A549 (cell line): ENCODE measurements at regions not wholly inside any gene's neighbourhood (a gene's known extent, or its start where the extent isn't known, plus 50 kb on each side); places are given as distances from the start of the nearest gene placed in this dataset.

Experiments used
- ATAC-seq, 2 experiments: fragments of 200-7000 bp in 1 of 2; fragments of >200 bp in 1 of 2; cut with Nextera tagmentation in 1 of 2; cut with Tn5 transposase in 1 of 2; 3 replicates each; pipeline versions ENCODE4 v1.8.0 to v1.9.1; 2018 to 2020; ENCODE audit warnings: mild to moderate bottlenecking in 1 of 2, moderate library complexity in 1 of 2
- CTCF ChIA-PET: fragments of 300-600 bp; sonication (Branson Sonifier 250); formaldehyde crosslinking; extraction: SDS; loops from one replicate; lab custom pipeline; 2021; ENCODE audit warnings: antibody characterized with exemption, inconsistent platforms; lab: Yijun Ruan, JAX
- POLR2A ChIA-PET: fragments of 350-600 bp; formaldehyde crosslinking; extraction: SDS; loops from one replicate; lab custom pipeline; 2021; ENCODE audit warnings: antibody characterized with exemption, inconsistent platforms; lab: Yijun Ruan, JAX
- DNase-seq, 2 experiments: peaks; one replicate each; pipeline versions ENCODE4 v3.0.0 to v3.0.0-alpha.2; 2011 to 2016; ENCODE audit warnings: low read depth in 1 of 2, low spot score in 1 of 2
- FAIRE-seq: peaks from 2 replicates; lab custom pipeline; 2011; peaks lifted over from hg19 to GRCh38; lab: Jason Lieb, UNC
- H3K27ac ChIP-seq, 2 experiments: fragments of >200 bp; sonication (Bioruptor Twin); formaldehyde crosslinking; 3 replicates each; pipeline ENCODE4 v1.5.1; 2016 to 2017
- H3K4me1 ChIP-seq: fragments of >200 bp; sonication (Bioruptor Twin); formaldehyde crosslinking; 3 replicates; pipeline ENCODE4 v1.6.1; 2016
- H3K4me2 ChIP-seq: fragments of >200 bp; sonication (Bioruptor Twin); formaldehyde crosslinking; 3 replicates; pipeline ENCODE4 v1.6.1; 2016
- H3K4me3 ChIP-seq: fragments of >200 bp; sonication (Bioruptor Twin); formaldehyde crosslinking; 3 replicates; pipeline ENCODE4 v1.5.1; 2016
- H3K9me3 ChIP-seq: fragments of >200 bp; sonication (Bioruptor Twin); formaldehyde crosslinking; 3 replicates; pipeline ENCODE4 v1.6.1; 2016
- CBX2 ChIP-seq: fragments of 200-600 bp; sonication (generic); IDR thresholded peaks from 2 replicates; pipeline ENCODE4 v1.6.1; 2016; ENCODE audit warnings: low read depth, mild to moderate bottlenecking, borderline replicate concordance
- CBX8 ChIP-seq: fragments of 200-600 bp; sonication (generic); IDR thresholded peaks from 2 replicates; pipeline ENCODE4 v1.6.1; 2016
- CHD2 ChIP-seq: fragments of 150-350 bp; IDR thresholded peaks from 2 replicates; pipeline ENCODE4 v1.6.1; 2014; ENCODE audit warnings: low read length; ENCODE audit not compliant: partially characterized antibody
- CHD4 ChIP-seq: fragments of 200-600 bp; sonication (generic); IDR thresholded peaks from 2 replicates; pipeline ENCODE4 v1.6.1; 2016; ENCODE audit warnings: antibody characterized with exemption, mild to moderate bottlenecking, borderline replicate concordance
- FOXS1 ChIP-seq: fragments of 250-450 bp; sonication (Bioruptor Pico); IDR thresholded peaks from 2 replicates; pipeline ENCODE4 v1.5.0; 2020; ENCODE audit warnings: mild to moderate bottlenecking, moderate library complexity
- GATA3 ChIP-seq: IDR thresholded peaks from 2 replicates; pipeline ENCODE4 v1.6.1; 2012; ENCODE audit warnings: borderline replicate concordance
- HDAC2 ChIP-seq: fragments of 200-600 bp; sonication (generic); IDR thresholded peaks from 2 replicates; pipeline ENCODE4 v1.6.1; 2016
- HEYL ChIP-seq: fragments of 250-450 bp; sonication (Bioruptor Pico); IDR thresholded peaks from 2 replicates; pipeline ENCODE4 v1.8.0; 2021; ENCODE audit warnings: mild to moderate bottlenecking, moderate library complexity
- JUN ChIP-seq, 2 experiments: fragments of >200 bp; sonication (Bioruptor Twin); formaldehyde crosslinking; IDR thresholded peaks; 2 replicates in 1 of 2; 3 replicates in 1 of 2; pipeline ENCODE4 v1.6.1; 2016 to 2017
- KDM1A ChIP-seq: fragments of 200-600 bp; sonication (generic); IDR thresholded peaks from 2 replicates; pipeline ENCODE4 v1.6.1; 2016; ENCODE audit warnings: low read depth, mild to moderate bottlenecking
- KDM5A ChIP-seq: fragments of 200-600 bp; sonication (generic); IDR thresholded peaks from 2 replicates; pipeline ENCODE4 v1.6.1; 2016; ENCODE audit warnings: antibody characterized with exemption, mild to moderate bottlenecking
- MAFK ChIP-seq: fragments of 450-650 bp; IDR thresholded peaks from 2 replicates; pipeline ENCODE4 v1.6.1; 2014; ENCODE audit not compliant: partially characterized antibody
- PHF8 ChIP-seq: fragments of 200-600 bp; sonication (generic); IDR thresholded peaks from 2 replicates; pipeline ENCODE4 v1.6.1; 2016; ENCODE audit warnings: low read depth, mild to moderate bottlenecking, antibody characterized with exemption, moderate library complexity, borderline replicate concordance
- POLR2A ChIP-seq: IDR thresholded peaks from 2 replicates; pipeline ENCODE4 v1.6.1; 2012; ENCODE audit warnings: mild to moderate bottlenecking, low read length
- POLR2AphosphoS2 ChIP-seq: conservative IDR thresholded peaks from 2 replicates; pipeline ENCODE4 v1.6.1; 2012; ENCODE audit warnings: low read length, improper control_type of control experiment, inconsistent platforms
- RAD21 ChIP-seq, 2 experiments: fragments of >200 bp in 1 of 2; sonication (Bioruptor Twin) in 1 of 2; formaldehyde crosslinking in 1 of 2; IDR thresholded peaks in 1 of 2; conservative IDR thresholded peaks in 1 of 2; 2 replicates in 1 of 2; 3 replicates in 1 of 2; pipeline ENCODE4 v1.6.1; 2012 to 2018; ENCODE audit warnings: inconsistent platforms in 1 of 2
- RARB ChIP-seq: fragments of 250-450 bp; sonication (Bioruptor Pico); IDR thresholded peaks from 2 replicates; pipeline ENCODE4 v1.8.0; 2021; ENCODE audit warnings: mild to moderate bottlenecking, moderate library complexity
- RCOR1 ChIP-seq: fragments of 150-350 bp; IDR thresholded peaks from 2 replicates; pipeline ENCODE4 v1.6.1; 2014; ENCODE audit warnings: antibody characterized with exemption, low read length, low read depth
- RFX5 ChIP-seq: fragments of 450-650 bp; IDR thresholded peaks from 2 replicates; pipeline ENCODE4 v1.7.1; 2014; ENCODE audit warnings: antibody characterized with exemption, mild to moderate bottlenecking, moderate library complexity
- SMC3 ChIP-seq: fragments of >200 bp; sonication (Bioruptor Twin); formaldehyde crosslinking; IDR thresholded peaks from 3 replicates; pipeline ENCODE4 v1.6.1; 2018; ENCODE audit warnings: inconsistent platforms
- TFCP2L1 ChIP-seq: fragments of 250-450 bp; sonication (Bioruptor Pico); IDR thresholded peaks from 2 replicates; pipeline ENCODE4 v1.5.0; 2021; ENCODE audit warnings: mild to moderate bottlenecking
- ZC3H11A ChIP-seq: fragments of 450-650 bp; IDR thresholded peaks from 2 replicates; pipeline ENCODE4 v1.6.1; 2014; ENCODE audit warnings: antibody characterized with exemption, mild to moderate bottlenecking
- ZFP36 ChIP-seq: fragments of 450-650 bp; IDR thresholded peaks from 2 replicates; pipeline ENCODE4 v1.6.1; 2014; ENCODE audit warnings: borderline replicate concordance; ENCODE audit not compliant: partially characterized antibody
- ZSCAN20 ChIP-seq: fragments of 250-450 bp; sonication (Bioruptor Pico); IDR thresholded peaks from 2 replicates; pipeline ENCODE4 v1.8.0; 2022; ENCODE audit warnings: mild to moderate bottlenecking, moderate library complexity
- WGBS: methylation state at CpG from one replicate; pipeline ENCODE4 v1.1.6; 2017; ENCODE audit errors: missing lambda C conversion rate; 5-methylcytosine and 5-hydroxymethylcytosine counted together
- TF ChIP-seq, protein P1 (sequence below): fragments of 200-600 bp; sonication (generic); IDR thresholded peaks from 2 replicates; pipeline ENCODE4 v1.6.1; 2016; ENCODE audit warnings: antibody characterized with exemption, mild to moderate bottlenecking, moderate library complexity
- TF ChIP-seq, protein P2 (sequence below): fragments of >200 bp; sonication (Bioruptor Twin); formaldehyde crosslinking; IDR thresholded peaks from 2 replicates; pipeline ENCODE4 v1.6.1; 2016
- TF ChIP-seq, protein P3 (sequence below): IDR thresholded peaks from 2 replicates; pipeline ENCODE4 v1.6.1; 2012
- TF ChIP-seq, protein P4 (sequence below): fragments of 150-350 bp; IDR thresholded peaks from 2 replicates; pipeline ENCODE4 v1.6.1; 2014; ENCODE audit warnings: low read depth, mild to moderate bottlenecking, low read length
- TF ChIP-seq, protein P5 (sequence below): fragments of >200 bp; sonication (Bioruptor Twin); formaldehyde crosslinking; IDR thresholded peaks from 3 replicates; pipeline ENCODE4 v1.5.1; 2016

DNA sequence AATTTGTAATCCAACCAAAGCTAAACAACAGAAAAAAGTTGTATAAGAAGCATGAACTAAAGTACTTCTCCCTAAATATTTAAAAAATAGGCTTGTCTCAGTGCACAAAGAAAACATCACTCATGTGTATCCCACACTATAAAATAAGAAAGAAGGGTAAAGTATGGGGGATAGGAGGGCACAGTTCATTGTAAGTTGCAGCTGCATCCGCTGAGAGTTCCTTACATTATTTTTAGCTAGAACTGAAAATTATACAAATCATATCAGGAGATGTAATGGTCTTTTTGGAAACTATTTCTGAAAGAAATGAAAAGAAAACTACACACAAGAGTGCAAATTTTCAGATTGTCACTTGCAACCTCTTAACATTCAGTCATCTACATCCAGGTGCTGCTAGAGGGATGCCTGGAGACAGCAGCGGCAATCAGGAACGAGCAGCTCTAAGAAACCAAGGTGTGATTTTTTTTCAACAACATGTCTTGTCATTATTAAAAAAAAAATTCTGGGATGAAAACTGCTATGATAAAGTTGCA lies 273.6 kb downstream of the ASXL3 start:
- ChIA-PET CTCF (no interaction called here), POLR2A (no interaction called here)
- DNase-seq (no peak), FAIRE-seq (no peak), ATAC-seq (no peak)
- 30% methylated on average over 3 of the region's 3 CpGs for WGBS
- H3K4me2 ChIP-seq = no peak overlapping the region
- TF ChIP-seq RAD21 (conservative IDR thresholded peaks at IDR 0.05 in 1 of 2, IDR thresholded peaks at IDR 0.05 in 1 of 2) (no peak), PHF8 (no peak), RFX5 (no peak), GATA3 (no peak), CBX8 (no peak), CBX2 (no peak)
- no peak overlapping the region for H3K27ac ChIP-seq
- no peak overlapping the region for H3K4me3 ChIP-seq
- no peaks in the 10 kb centered on the region for H3K4me1 ChIP-seq
- H3K9me3 ChIP-seq = no peaks in the 10 kb centered on the region

DNA sequence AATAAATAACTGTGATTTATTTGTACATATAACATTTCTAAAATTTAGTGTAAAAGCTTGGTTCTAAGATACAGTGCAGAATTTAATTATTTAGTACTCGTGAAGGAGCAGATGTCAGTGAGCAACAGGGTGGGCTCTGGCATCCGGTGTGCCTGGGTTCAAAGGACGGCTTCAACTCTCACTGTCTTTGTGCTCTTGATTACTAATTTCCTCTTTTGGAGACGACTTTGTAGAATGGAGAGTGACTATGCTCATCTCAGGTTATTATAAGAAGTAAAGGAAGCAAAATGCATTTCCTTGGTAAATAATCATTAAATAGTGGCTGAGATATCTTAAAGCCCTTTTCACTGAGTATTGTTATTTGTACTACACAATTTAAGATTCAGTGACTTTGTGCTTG lies 271.7 kb downstream of the ASXL3 start:
- no peak for FAIRE-seq
- ChIA-PET CTCF (no interaction called here), POLR2A (no interaction called here)
- 3% methylated on average over 4 of the region's 4 CpGs for WGBS
- DNase-seq = no peak
- Histone ChIP-seq H3K4me2 (no peak overlapping the region), H3K4me1 (no peaks in the 10 kb centered on the region), H3K9me3 (no peaks in the 10 kb centered on the region), H3K4me3 (no peak overlapping the region)
- ATAC-seq = no peak
- TF ChIP-seq, protein P1, sequence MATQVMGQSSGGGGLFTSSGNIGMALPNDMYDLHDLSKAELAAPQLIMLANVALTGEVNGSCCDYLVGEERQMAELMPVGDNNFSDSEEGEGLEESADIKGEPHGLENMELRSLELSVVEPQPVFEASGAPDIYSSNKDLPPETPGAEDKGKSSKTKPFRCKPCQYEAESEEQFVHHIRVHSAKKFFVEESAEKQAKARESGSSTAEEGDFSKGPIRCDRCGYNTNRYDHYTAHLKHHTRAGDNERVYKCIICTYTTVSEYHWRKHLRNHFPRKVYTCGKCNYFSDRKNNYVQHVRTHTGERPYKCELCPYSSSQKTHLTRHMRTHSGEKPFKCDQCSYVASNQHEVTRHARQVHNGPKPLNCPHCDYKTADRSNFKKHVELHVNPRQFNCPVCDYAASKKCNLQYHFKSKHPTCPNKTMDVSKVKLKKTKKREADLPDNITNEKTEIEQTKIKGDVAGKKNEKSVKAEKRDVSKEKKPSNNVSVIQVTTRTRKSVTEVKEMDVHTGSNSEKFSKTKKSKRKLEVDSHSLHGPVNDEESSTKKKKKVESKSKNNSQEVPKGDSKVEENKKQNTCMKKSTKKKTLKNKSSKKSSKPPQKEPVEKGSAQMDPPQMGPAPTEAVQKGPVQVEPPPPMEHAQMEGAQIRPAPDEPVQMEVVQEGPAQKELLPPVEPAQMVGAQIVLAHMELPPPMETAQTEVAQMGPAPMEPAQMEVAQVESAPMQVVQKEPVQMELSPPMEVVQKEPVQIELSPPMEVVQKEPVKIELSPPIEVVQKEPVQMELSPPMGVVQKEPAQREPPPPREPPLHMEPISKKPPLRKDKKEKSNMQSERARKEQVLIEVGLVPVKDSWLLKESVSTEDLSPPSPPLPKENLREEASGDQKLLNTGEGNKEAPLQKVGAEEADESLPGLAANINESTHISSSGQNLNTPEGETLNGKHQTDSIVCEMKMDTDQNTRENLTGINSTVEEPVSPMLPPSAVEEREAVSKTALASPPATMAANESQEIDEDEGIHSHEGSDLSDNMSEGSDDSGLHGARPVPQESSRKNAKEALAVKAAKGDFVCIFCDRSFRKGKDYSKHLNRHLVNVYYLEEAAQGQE = no peak
- TF ChIP-seq ZC3H11A (no peak), POLR2AphosphoS2 (no peak), HEYL (CRISPR knock-in tag) (no peak), ZFP36 (no peak), CBX8 (no peak), ZSCAN20 (no peak), CHD4 (no peak), SMC3 (no peak), KDM5A (no peak)
- TF ChIP-seq, protein P2, sequence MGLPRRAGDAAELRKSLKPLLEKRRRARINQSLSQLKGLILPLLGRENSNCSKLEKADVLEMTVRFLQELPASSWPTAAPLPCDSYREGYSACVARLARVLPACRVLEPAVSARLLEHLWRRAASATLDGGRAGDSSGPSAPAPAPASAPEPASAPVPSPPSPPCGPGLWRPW = no peak
- TF ChIP-seq, all 56 proteins: peak for 0
- H3K27ac ChIP-seq = no peak overlapping the region

DNA sequence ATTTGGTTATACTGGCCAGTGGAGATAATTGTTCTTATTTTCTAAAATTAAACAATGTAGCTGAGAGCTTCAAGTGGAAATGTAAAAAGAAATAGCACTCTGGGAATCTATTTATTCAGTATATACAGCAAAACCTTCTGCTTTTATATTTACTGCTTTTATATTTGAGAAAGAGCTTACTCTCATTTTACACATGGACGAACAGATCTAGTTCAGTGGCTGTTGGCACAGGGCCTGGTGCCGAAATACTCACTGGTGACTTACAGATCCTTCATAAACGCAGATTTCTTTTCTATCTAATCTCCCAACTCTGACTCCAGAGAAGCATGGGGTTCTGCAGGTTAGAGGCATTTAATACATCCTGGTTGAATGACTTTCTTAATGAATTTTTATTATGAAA lies 266.2 kb downstream of the ASXL3 start:
- no peak overlapping the region for H3K4me3 ChIP-seq
- FAIRE-seq (no peak), ATAC-seq (no peak), DNase-seq (no peak)
- H3K4me1 ChIP-seq = no peaks in the 10 kb centered on the region
- CTCF ChIA-PET = no interaction called here
- TF ChIP-seq POLR2AphosphoS2 (no peak), TFCP2L1 (CRISPR knock-in tag) (no peak), ZFP36 (no peak), MAFK (no peak), FOXS1 (CRISPR knock-in tag) (no peak), RCOR1 (no peak), CBX8 (no peak), CBX2 (no peak), RARB (CRISPR knock-in tag) (no peak), KDM1A (no peak), GATA3 (no peak), CHD2 (no peak), POLR2A (no peak), JUN (IDR thresholded peaks at IDR 0.05) (no peak), HDAC2 (no peak)
- TF ChIP-seq, protein P3, sequence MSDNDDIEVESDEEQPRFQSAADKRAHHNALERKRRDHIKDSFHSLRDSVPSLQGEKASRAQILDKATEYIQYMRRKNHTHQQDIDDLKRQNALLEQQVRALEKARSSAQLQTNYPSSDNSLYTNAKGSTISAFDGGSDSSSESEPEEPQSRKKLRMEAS = no peak
- TF ChIP-seq, protein P4, sequence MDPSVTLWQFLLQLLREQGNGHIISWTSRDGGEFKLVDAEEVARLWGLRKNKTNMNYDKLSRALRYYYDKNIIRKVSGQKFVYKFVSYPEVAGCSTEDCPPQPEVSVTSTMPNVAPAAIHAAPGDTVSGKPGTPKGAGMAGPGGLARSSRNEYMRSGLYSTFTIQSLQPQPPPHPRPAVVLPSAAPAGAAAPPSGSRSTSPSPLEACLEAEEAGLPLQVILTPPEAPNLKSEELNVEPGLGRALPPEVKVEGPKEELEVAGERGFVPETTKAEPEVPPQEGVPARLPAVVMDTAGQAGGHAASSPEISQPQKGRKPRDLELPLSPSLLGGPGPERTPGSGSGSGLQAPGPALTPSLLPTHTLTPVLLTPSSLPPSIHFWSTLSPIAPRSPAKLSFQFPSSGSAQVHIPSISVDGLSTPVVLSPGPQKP = no peak
- TF ChIP-seq, protein P5, sequence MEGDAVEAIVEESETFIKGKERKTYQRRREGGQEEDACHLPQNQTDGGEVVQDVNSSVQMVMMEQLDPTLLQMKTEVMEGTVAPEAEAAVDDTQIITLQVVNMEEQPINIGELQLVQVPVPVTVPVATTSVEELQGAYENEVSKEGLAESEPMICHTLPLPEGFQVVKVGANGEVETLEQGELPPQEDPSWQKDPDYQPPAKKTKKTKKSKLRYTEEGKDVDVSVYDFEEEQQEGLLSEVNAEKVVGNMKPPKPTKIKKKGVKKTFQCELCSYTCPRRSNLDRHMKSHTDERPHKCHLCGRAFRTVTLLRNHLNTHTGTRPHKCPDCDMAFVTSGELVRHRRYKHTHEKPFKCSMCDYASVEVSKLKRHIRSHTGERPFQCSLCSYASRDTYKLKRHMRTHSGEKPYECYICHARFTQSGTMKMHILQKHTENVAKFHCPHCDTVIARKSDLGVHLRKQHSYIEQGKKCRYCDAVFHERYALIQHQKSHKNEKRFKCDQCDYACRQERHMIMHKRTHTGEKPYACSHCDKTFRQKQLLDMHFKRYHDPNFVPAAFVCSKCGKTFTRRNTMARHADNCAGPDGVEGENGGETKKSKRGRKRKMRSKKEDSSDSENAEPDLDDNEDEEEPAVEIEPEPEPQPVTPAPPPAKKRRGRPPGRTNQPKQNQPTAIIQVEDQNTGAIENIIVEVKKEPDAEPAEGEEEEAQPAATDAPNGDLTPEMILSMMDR = no peak
- POLR2A ChIA-PET = no interaction called here
- 5% methylated on average over 3 of the region's 3 CpGs for WGBS
- H3K4me2 ChIP-seq = no peak overlapping the region
- no peaks in the 10 kb centered on the region for H3K9me3 ChIP-seq
- no peak overlapping the region for H3K27ac ChIP-seq
